Adipocyte (in vitro differentiated cells): ENCODE measurements at regions not wholly inside any gene's neighbourhood (a gene's known extent, or its start where the extent isn't known, plus 50 kb on each side); places are given as distances from the start of the nearest gene placed in this dataset.
A peak's percentile ranks its signal among the peaks of the same experiment; 100 is the strongest.
"Not testable (repeated sequence)": the region's sequence is repeated elsewhere in the genome, so short reads cannot be mapped to it uniquely, and the experiment has no call there.

Source experiments
- DNase-seq: peaks from one replicate; pipeline ENCODE4 v3.0.0-alpha.2; 2015; ENCODE audit warnings: low read depth
- H3K27me3 ChIP-seq: replicated peaks from 2 replicates; pipeline ENCODE4 v1.7.0; 2013; ENCODE audit warnings: mild to moderate bottlenecking, low read length, moderate library complexity; ENCODE audit not compliant: control insufficient read depth, insufficient read depth
- H3K36me3 ChIP-seq: 2 replicates; pipeline ENCODE4 v1.7.0; 2013; ENCODE audit warnings: low read length, mild to moderate bottlenecking, moderate library complexity; ENCODE audit not compliant: control insufficient read depth, insufficient read depth, severe bottlenecking
- H3K4me1 ChIP-seq: 2 replicates; pipeline ENCODE4 v1.7.0; 2013; ENCODE audit warnings: mild to moderate bottlenecking, low read length, moderate library complexity; ENCODE audit not compliant: control insufficient read depth, insufficient read depth
- H3K4me3 ChIP-seq: 2 replicates; pipeline ENCODE4 v1.7.0; 2013; ENCODE audit warnings: mild to moderate bottlenecking, low read length, moderate library complexity
- H3K9ac ChIP-seq: 2 replicates; pipeline ENCODE4 v1.7.0; 2013; ENCODE audit warnings: mild to moderate bottlenecking, low read length, moderate library complexity
- H3K9me3 ChIP-seq: 2 replicates; pipeline ENCODE4 v1.7.0; 2013; ENCODE audit warnings: mild to moderate bottlenecking, low read length, moderate library complexity; ENCODE audit not compliant: control insufficient read depth

- peaks cover 18% of the 10 kb centered on the region for H3K4me1 ChIP-seq
- no peaks in the 10 kb centered on the region for H3K27me3 ChIP-seq
- peak overlapping the region; percentile 44 for H3K4me3 ChIP-seq
- peak overlapping the region; percentile 30 for H3K9ac ChIP-seq
- H3K36me3 ChIP-seq: no peaks in the 10 kb centered on the region
- H3K9me3 ChIP-seq: peaks cover 4% of the 10 kb centered on the region
- peak; percentile 87 for DNase-seq
These were observed 155.4 kb downstream of the DIO2 start for GRCh38 chr14:80055667-80056496.

GRCh38 chr14:80055226-80055625 lies 156.1 kb downstream of the DIO2 start:
- DNase-seq: peak; percentile 13
- Histone ChIP-seq H3K4me1 (peaks cover 18% of the 10 kb centered on the region), H3K4me3 (no peak overlapping the region), H3K9ac (no peak overlapping the region), H3K9me3 (peaks cover 4% of the 10 kb centered on the region), H3K27me3 (no peaks in the 10 kb centered on the region), H3K36me3 (no peaks in the 10 kb centered on the region)

- no peaks in the 10 kb centered on the region for H3K36me3 ChIP-seq
- no peaks in the 10 kb centered on the region for H3K27me3 ChIP-seq
- DNase-seq: no peak
- no peak overlapping the region for H3K4me3 ChIP-seq
- no peak overlapping the region for H3K9ac ChIP-seq
- H3K4me1 ChIP-seq: peaks cover 18% of the 10 kb centered on the region
- peaks cover 4% of the 10 kb centered on the region for H3K9me3 ChIP-seq
These were observed 157.3 kb downstream of the DIO2 start for GRCh38 chr14:80054020-80054419.

- Histone ChIP-seq H3K36me3 (no peaks in the 10 kb centered on the region), H3K9ac (no peak overlapping the region), H3K9me3 (peaks cover 4% of the 10 kb centered on the region), H3K4me3 (no peak overlapping the region), H3K27me3 (no peaks in the 10 kb centered on the region), H3K4me1 (no peaks in the 10 kb centered on the region)
- DNase-seq: no peak
These were observed 162.2 kb downstream of the DIO2 start for GRCh38 chr14:80049055-80049454.

GRCh38 chr14:80047761-80048160 lies 163.5 kb downstream of the DIO2 start:
- Histone ChIP-seq H3K9me3 (peaks cover 4% of the 10 kb centered on the region), H3K27me3 (no peaks in the 10 kb centered on the region), H3K9ac (no peak overlapping the region), H3K4me3 (no peak overlapping the region), H3K36me3 (no peaks in the 10 kb centered on the region), H3K4me1 (no peaks in the 10 kb centered on the region)
- no peak for DNase-seq

- H3K27me3 ChIP-seq: no peaks in the 10 kb centered on the region
- no peak overlapping the region for H3K9ac ChIP-seq
- no peak overlapping the region for H3K4me3 ChIP-seq
- peaks cover 3% of the 10 kb centered on the region for H3K9me3 ChIP-seq
- no peaks in the 10 kb centered on the region for H3K36me3 ChIP-seq
- DNase-seq: no peak
- no peaks in the 10 kb centered on the region for H3K4me1 ChIP-seq
These were observed 174.0 kb downstream of the DIO2 start for GRCh38 chr14:80037349-80037748.

GRCh38 chr14:80024417-80024816 lies 186.9 kb downstream of the DIO2 start:
- Histone ChIP-seq H3K4me3 (no peak overlapping the region), H3K36me3 (no peaks in the 10 kb centered on the region), H3K4me1 (no peaks in the 10 kb centered on the region), H3K9me3 (no peaks in the 10 kb centered on the region), H3K27me3 (no peaks in the 10 kb centered on the region), H3K9ac (no peak overlapping the region)
- DNase-seq: no peak

- not testable (repeated sequence) for H3K9me3 ChIP-seq, H3K4me3 ChIP-seq, H3K4me1 ChIP-seq, DNase-seq, H3K36me3 ChIP-seq, H3K9ac ChIP-seq, H3K27me3 ChIP-seq
These were observed 192.8 kb downstream of the DIO2 start for GRCh38 chr14:80018476-80018875.

- no peak for DNase-seq
These were observed 193.5 kb downstream of the DIO2 start for GRCh38 chr14:80017795-80018194.

GRCh38 chr14:80010245-80010644 lies 201.1 kb downstream of the DIO2 start:
- H3K27me3 ChIP-seq, H3K4me1 ChIP-seq, H3K36me3 ChIP-seq, DNase-seq, H3K9ac ChIP-seq, H3K4me3 ChIP-seq, H3K9me3 ChIP-seq: not testable (repeated sequence)

More at GRCh38 chr14:80017795-80018194, 193.5 kb downstream of the DIO2 start:
- Histone ChIP-seq H3K9ac (no peak overlapping the region), H3K36me3 (no peaks in the 10 kb centered on the region), H3K27me3 (no peaks in the 10 kb centered on the region), H3K4me3 (no peak overlapping the region), H3K9me3 (no peaks in the 10 kb centered on the region), H3K4me1 (no peaks in the 10 kb centered on the region)

- no peak overlapping the region for H3K4me3 ChIP-seq
- H3K9ac ChIP-seq: no peak overlapping the region
- no peaks in the 10 kb centered on the region for H3K9me3 ChIP-seq
- no peaks in the 10 kb centered on the region for H3K4me1 ChIP-seq
- no peaks in the 10 kb centered on the region for H3K36me3 ChIP-seq
- no peaks in the 10 kb centered on the region for H3K27me3 ChIP-seq
- no peak for DNase-seq
These were observed 205.7 kb downstream of the DIO2 start for GRCh38 chr14:80005561-80005960.

- no peak overlapping the region for H3K4me3 ChIP-seq
- no peaks in the 10 kb centered on the region for H3K9me3 ChIP-seq
- H3K36me3 ChIP-seq: no peaks in the 10 kb centered on the region
- H3K4me1 ChIP-seq: no peaks in the 10 kb centered on the region
- DNase-seq: no peak
- H3K9ac ChIP-seq: no peak overlapping the region
- no peaks in the 10 kb centered on the region for H3K27me3 ChIP-seq
These were observed 206.4 kb downstream of the DIO2 start for GRCh38 chr14:80004871-80005270.
